Kidney capillary endothelial cell (primary cell): ENCODE measurements at regions not wholly inside any gene's neighbourhood (a gene's known extent, or its start where the extent isn't known, plus 50 kb on each side); places are given as distances from the start of the nearest gene placed in this dataset.
"Not testable (repeated sequence)": the region's sequence is repeated elsewhere in the genome, so short reads cannot be mapped to it uniquely, and the experiment has no call there.

Experiments used
- DNase-seq: peaks from one replicate; pipeline ENCODE4 v3.0.0-alpha.2; 2018; ENCODE audit warnings: low spot score

DNA sequence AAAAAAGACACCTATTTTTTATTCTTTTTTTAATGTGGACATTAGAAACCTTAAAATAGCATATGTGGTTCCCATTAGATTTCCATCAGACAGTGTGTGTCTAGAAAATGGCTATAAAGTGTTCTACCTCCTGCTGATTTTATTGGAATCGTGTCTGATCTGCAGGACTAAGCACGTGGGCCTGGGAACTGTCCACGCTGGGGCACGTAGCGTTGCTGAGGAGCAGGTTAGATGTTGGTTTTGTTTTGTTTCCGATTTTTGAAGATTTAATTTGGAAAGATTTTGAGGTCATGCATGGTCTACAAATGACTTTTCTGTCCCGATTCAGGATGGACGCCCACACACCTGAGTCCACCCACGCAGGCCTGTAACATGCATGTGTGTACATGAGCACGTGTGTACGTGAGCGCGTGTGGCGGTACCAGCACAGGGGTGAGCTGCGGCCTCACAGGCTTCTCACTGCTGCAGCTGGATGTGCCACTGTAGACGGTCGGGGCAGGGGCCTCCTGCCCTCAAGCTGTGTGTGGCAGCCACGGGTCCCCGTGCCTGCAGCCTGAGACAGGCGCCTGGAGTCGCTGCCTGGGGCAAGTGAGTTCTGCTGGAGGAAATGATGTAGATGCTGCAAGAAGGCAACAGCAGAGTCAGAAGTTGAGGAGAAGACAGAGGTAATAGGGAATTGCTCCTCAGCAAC is 99.7 kb upstream of the CTDP1 start:
- DNase-seq = no peak

DNA sequence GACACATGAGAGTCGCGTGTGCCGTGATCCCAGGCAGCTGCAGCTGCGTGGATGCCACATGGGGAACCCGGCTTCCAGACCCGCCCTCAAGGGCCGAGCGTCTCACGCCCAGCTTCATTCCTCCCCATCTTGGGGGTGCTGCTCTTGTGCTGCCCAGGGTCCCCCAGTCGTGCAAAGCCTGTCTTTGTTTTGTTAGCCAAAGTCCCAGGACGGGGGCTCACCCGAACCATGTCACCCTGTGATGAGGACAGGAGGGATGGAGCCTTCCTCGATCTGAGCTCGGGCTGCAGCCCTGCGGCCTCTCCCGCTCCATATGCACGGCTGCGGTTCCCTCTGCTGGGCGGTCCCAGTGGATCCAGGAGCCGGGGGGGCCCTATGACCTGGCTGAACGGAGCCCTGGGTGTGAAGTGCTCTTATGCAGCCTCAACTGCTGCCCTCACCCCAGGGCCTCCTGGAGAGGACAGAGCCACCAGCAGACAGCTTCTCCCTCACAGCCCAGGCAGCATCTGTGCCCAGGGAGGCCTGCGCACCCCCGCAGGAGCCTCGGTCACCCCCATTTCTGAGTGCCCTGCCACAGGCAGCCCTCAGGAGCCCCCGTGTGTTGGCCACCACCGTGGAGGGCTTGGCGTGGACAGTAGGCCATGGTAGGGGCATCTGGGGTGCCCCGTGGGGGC is 99.0 kb upstream of the CTDP1 start:
- DNase-seq = no peak

DNA sequence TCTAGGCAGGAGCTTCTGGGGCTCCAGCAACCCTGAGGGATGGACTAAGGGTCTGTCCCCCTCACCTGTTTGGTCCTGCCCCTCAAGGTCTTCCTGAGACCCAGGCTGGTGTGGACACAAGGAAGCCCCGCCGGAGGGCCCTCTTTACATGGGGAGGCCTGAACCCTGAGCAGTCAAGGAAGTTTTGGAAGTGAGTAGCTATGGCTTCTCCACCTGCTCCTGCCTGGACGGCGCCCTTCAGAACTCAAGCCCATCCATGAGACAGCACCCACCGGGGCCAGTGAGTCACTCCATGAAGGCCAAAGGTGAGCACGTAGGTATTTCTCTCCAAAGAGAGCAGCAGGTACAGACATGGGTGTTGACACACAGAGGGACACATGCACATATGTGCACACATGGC is 98.2 kb upstream of the CTDP1 start:
- no peak for DNase-seq

DNA sequence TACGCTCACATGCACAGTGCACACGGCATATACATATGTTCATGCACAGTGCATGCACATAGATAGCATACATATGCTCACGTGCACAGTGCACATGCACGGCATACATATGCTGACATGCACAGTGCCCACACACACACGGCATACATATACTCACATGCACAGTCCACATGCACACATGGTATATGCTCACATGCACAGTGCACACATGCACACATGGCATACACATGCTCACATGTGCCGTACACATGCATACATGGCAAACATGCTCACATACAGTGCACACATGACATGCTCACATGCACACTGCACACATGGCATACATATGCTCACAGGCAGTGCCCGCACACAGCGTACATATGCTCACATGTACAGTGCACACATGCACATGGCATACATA is 97.7 kb upstream of the CTDP1 start:
- no peak for DNase-seq

DNA sequence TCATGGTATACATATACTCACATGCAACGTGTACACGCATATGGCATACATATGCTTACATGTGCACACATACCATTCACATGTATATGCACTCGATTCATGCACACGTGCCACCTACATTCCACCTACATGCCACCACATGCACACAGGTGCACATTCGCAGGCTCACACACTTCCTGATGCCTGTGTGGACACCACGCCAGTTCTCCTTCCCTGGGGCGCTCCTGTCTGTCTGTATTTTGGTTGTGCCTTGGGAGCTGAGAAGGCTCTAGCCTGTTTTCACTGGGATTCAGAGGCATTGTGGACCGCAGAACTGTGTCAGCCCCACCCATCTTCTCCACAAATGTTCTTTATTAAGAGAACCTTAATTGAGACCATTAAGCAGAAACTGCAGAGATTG is 96.6 kb upstream of the CTDP1 start:
- DNase-seq = no peak

DNA sequence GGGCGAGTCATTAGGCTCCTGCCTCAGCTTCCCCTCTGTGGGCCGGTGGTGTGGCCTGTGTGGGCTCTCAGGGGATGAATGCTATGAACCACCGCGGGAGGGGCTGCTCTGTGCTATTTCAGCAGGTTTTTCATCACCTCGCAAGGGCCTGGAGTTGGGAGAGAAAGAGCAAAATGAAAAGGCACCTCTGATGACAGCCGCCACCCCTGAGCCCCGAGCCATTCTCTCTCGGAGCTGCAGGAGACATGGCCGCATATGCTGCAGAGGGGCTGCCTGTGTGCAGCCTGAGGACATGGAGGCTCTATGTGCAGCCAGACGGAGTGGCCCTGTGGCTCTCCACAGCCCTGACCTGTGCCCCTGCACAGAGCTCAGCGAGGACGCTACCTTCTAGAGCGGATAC is 96.2 kb upstream of the CTDP1 start:
- DNase-seq = no peak

DNA sequence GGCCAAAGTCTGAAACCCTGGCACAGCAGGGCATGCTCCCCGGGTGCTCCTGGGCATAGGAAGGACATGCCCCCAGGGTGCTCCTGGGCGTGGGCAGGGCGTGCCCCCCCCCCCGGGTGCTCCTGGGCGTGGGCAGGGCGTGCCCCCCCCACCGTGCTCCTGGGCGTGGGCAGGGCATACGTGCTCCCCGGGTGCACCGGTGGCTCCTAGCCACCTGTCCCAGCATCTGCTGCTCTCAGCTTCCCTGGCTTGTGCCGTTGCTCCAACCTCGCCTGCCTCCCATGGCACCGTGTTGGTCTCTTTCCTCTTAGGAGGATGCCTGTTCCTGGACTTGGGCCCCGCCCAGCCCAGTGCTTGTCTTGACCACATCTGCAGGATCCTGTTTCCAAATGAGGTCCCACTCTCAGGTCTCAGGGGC is 95.6 kb upstream of the CTDP1 start:
- no peak for DNase-seq

DNA sequence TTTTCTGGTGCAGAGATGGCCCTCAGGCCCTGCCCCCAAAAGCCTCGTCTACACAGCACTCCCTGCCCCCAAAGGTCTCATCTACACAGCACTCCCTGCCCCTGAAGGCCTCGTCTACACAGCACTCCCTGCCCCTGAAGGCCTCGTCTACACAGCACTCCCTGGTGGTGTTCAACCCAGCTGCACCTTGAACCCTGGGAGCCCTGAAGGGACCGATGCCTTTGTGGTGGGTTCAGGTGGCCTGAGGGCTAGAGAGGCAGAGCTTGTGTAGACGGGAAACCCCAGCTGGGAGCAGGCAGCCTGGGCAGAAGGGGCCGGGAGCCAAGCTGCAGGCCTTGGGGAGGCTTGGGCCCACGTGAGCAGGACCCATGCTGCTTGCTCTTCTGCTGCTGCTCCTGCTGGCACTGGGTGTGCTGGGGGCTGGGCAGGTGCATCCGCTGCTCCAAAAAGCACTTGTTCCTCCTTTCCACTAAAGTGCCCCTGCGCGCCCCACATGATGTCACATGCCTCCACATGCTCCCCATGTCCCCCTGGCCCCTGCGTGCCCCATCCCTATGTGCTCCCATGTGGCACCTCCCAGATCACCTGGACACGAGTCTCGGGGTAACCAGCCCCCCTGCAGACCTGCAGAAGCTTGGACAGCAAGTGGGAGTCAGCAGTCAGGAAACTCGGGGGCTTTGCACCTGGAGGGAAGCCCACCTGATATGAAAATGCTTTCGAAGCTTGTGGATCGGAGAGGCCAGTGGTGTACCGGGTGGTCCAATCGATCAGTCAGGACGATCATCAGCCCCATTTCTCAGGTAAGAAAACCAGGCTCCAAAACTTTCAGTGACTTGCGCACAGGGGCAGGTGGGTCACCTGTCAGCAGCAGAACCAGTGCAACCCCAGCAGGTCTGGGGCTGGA is 94.9 kb upstream of the CTDP1 start:
- no peak for DNase-seq

DNA sequence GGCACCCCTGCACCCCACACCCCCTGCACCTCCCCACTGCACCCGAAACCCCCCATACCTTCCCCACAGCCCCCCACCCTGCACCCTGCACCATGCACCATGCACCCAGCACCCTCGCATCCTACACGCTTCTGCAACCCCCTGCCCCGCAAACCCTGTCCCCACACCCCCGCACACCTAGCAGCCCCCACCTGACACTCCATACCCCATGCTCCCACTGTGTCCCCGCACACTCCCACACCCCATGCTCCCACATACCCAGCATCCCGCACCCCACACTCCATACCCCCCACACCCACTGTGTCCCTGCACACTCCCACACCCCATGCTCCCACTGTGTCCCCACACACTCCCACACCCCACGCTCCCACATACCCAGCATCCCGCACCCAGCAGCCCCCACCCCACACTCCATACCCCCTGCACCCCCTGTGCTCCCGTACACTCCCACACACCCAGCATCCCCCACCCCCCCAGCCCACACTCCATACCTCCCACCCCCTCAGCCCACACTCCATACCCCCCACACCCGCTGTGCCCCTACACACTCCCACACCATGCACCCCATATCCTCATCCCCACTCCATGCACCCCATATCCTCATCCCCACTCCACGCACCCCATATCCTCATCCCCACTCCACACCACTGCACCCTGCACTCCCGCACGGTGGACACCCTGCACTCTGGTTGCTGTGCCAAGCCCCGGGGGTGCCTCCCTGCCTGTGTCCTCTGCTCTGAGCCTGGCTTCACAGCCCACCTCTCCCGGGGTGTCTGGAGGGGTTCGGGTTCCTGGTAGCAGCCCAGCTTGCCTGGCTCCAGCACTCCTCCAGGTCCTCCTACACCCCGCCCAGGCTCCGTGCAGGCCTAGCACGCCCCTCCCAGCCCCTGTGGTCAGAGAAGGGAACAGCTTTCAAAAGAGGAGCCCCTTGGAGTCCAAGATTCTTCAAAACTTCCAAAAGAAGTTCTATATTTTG is 93.9 kb upstream of the CTDP1 start:
- DNase-seq = no peak

DNA sequence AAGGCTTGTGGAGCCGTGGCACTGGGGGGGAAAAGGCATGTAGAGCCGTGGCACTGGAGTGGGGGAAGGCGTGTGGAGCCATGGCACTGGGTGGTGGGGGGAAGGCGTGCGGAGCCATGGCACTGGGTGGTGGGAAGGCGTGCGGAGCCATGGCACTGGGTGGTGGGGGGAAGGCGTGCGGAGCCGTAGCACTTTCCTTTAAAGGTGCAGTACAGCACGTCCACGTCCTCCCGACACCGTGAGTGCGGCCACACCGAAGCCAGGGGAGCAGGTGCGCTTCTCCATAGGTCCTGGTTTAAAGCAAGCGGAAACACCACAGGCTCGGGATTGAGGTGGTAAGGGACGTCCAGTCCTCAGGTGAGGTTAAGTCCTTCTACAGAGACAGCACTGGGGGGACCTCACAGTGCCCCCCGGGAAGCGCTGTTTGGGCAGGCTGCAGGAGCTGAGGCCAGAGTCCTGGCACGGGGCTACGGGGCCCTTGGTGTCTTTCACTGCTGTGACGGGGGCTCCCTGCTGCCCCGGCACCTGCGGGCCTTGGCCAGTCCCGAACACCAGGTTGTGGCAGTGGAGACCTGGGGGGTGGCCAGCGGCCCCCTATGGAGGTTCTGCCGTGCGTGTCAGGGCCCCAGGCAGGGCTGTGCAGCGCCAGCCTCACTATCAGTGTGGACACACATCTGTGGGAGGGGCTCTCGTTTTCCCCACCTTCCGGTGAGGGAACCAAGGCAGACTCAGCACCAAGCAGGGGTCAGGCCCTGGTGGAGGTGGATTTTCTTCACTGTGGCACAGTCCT is 93.0 kb upstream of the CTDP1 start:
- DNase-seq = no peak

DNA sequence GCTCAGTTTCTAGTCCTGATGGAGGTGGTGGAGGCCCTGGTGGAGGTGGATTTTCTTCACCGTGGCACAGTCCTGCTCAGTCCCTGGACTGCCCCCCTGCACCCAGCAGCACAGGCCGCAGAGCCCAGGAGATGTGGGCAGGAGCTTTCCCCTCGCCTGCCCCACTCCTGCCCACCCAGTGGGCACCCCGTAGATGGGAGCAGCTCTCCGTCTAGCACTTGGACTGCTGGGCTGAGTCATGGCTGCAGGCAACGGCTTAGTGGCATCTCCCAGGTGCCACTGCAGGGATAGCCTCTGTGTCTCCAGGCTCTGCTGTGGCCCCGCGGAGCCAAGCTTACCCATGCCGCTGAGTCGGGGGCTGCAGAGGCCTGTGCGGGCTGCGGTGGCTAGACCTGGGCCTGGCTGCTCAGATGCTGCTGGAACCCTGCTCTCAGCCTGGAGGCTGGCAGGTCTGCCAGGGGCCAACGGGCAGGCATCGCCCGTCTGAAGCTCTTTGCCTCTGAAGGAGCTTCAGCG is 92.3 kb upstream of the CTDP1 start:
- no peak for DNase-seq

DNA sequence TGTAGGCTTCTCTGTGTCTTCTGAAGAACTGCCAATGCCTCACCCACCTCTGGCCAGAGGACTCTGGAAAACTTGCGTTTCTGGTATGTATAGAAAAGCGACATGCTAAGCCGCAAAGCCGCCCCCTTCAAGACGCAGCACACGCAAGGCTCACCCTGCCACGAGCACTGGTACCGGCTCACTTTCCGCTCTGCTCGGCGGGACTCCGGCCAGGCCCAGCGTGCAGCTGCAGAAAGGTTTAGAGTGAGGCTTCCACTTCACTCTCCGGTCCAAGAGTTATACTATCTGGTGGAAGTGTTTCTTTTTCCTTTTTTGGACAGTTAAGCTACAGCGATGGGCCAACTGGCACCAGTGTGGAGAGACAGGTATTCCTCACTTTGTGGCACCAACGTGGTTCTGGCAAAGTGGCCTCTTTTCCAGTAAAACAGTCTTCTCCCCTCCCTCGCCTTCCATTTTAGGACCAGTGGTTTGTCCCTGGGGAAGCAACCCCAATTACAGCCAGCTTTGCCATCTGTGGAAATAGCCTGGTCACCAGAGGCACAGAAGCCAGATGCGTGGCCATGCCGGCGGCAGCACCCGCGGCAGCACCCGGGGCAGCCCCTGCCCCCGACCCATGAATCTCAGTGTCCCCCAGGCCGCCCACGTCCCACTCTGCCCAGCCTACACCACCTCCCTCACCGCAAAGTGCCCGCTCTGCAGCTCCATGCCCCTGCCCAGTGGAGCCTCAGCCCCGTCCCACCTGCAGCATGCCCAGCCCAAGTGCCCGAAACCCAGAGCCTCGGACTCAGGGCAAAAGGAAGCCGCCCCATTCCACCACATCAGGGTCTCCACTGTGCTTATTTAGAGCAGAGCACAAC is 91.6 kb upstream of the CTDP1 start:
- DNase-seq = no peak

DNA sequence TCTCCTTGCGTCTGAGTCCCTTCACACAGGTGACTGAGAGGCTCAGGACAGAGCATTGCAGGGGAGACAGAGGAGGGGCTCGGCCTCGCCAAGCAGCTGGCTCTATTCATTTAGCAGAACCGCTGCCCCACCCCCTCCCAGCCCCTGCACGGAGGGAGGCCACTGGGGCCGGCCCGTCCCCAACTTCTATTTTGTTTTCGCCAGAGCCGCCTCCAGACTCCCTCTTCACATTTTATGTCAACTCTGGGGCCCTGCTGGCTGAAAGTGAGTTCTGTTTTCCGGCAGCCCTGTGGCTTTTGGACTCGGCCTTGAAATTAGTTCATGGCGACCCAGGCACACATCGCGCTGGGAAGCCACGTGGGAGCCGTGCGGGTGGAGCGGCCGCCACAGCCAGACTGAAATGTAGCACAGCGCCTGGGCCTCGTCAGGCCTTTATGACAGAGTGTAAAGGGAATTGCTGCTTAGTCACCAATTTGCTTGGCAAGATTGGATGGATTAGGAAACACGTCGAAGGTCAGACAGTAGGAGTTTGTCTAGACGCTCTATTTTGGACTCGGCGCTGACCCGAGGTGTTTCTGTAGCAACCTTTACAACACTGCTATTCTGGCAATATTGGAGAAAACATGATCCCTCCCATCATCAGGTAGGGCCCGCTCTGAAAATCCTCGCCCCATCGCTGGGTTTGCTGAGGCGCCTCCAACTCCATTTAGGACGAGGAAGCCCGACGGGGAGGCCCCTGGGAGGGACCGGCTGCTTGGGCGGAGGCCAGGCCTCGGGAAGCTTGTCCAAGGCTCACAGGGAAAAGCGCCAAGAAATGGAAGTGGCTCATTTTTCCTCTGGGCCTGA is 90.7 kb upstream of the CTDP1 start:
- DNase-seq = no peak

DNA sequence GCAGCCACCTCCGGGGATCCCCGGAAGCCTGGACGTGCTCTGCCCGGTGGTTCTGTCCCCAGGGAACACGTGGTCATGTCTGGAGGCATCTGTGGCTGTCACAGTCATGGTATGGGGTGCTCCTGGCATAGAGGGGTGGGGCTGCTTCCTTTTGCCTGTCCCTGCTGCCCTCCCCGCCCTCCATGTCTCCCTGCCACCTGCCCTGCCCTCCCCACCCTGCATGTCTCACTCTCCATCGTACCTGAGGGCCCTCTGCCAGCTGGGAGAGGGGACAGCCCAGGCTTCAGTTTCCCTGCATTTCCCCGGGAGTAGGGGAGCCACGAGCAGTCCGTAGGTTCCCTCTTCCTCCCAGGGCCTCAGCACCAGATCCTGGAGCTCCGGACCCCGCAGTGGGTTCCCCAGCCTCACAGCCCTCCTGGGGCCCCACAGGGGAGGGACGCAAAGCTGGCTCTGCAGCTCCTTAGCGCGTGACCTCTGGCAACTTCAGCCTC is 90.0 kb upstream of the CTDP1 start:
- no peak for DNase-seq

DNA sequence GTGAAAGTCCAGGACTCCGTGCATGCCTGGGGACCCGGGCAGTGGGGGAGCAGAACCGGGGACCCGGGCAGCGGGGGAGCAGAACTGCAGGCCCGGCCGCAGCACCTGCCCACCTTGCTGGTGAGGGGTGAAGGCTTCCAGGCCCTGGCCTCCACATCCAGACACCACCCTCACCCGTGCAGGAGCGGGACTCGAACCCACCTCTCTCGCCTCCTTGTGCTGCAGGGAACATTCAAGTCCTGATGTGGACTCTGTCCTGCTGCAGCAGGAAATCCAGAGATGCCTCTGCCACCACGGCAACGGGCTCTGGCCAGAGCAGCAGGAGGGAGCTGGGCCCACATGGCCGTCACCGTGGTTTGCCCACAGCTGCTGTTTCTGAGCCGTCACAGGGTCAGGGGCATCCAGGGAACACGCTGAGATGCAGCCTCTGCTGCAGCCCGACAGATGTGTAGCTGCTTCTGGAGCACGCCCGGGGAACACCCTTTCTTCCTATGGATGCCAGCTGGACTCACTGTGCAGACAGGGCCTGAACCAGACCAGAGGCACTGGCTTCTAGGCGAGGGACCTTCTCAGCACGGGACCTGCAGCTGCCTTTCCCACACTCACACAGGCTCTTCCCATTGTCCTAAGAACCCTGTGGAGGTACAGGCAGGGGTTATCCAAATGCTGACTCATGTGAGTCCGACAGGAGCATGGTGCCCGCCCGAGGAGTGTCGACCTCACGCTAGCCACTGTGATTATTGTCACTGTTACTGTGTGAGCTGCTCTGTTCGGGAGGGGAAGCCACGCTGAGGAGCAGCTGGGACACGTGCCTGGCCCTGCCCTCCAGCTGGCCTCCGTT is 89.2 kb upstream of the CTDP1 start:
- DNase-seq = no peak

DNA sequence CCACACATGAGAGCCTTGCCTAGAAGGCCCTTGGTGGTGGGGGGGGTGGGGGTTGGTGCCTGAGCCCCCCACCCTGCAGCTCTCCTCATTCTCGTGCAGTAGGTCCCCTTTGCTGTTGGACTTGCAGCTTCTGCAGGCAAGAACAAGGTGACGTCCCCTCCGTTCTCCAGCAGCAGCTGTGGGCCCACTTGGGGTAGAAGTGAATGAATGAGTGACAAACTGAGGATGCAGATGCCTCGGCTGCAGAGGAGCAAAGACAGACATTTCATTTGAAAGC is 88.6 kb upstream of the CTDP1 start:
- DNase-seq = no peak

DNA sequence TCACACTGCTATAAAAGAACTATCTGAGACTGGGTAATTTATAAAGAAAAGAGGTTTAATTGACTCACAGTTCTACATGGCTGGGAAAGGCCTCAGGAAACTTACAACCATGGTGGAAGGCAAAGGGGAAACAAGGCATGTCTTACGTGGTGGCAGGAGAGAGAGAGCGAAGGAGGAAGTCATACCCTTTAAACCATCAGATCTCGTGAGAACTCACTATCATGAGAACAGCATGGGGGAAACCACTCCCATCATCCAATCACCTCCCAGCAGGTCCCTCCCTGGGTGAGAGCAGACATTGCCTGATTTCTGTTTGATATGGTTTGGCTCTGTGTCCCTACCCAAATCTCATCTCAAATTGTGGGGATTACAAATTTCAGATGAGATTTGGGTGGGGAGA is 86.9 kb upstream of the CTDP1 start:
- DNase-seq = not testable (repeated sequence)

DNA sequence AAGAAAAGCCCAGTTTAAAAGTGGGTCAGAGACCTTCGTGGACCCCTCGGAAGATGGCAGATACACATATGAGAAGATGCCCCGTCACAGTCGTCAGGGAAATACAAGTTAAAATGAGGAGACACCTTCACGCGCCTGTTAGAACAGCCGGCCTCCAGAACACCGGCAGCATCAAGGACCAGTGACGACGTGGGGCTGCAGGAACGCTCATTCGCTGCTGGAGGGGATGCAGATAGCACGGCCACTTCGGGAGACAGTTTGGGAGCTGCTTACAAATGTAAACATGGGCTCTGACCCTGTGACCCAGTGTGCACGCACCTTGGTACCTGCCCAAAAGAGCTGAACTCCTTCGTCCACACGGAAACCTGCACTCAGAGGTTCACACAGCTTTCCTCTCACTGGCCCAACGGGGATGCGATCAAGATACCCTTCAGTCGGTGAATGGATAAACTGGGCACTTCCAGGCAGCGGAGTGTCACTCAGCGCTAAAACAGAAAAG is 83.7 kb upstream of the CTDP1 start:
- DNase-seq = no peak
